ENCODE measurements at regions not wholly inside any gene's neighbourhood (a gene's known extent, or its start where the extent isn't known, plus 50 kb on each side); places are given as distances from the start of the nearest gene placed in this dataset.

- no peak for DNase-seq (ENCODE audit: low read depth)
Measured at GRCh38 chr13:85742355-85742754, 56.9 kb downstream of the SLITRK6 start.

DNA sequence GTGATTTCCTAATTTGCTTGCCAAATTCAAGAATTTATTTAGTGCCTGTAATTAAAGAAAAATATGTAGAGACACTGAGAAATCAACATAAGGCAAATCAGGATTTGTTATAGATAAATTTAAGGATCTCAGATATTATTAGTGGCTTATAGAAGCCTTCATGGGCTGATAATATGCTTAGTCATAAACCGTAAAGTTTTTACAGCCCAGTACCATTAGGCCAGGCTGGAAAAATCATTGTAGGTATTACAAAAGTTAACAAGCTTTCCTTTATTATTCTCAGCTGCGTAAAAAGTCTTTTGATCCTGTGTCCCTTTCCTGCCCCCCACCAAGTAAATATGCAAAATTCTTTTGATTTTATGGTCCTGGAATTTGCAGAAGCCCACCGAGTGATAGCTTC is 58.2 kb downstream of the SLITRK6 start:
- no peak for DNase-seq (ENCODE audit: low read depth)

- no peak for DNase-seq (ENCODE audit: low read depth)
Measured at GRCh38 chr13:85738696-85739320, 60.4 kb downstream of the SLITRK6 start.

DNA sequence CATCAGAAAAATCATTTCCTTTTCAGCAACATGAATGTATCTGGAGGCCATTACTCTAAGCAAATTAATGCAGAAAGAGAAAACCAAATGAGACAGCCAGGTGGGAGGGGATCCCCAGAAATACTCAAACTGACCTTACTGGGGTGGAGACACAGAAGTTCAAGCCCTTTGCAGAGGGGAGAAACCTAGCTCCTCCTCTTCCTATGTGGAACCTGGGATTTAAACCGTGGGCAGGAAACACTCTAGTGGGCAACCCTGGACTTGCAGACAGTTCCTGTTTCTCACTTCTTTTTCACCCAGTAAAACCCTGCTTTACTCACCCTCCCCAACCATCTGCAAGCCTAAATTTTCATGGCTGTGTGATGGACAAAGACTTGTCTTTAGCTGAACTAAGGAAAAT is 61.3 kb downstream of the SLITRK6 start:
- no peak for DNase-seq (ENCODE audit: low read depth)

GRCh38 chr13:85729296-85729695 is 69.9 kb downstream of the SLITRK6 start:
- no peak for DNase-seq (ENCODE audit: low read depth)

- DNase-seq (ENCODE audit: low read depth): no peak
Measured at GRCh38 chr13:85728811-85729210, 70.4 kb downstream of the SLITRK6 start.

DNA sequence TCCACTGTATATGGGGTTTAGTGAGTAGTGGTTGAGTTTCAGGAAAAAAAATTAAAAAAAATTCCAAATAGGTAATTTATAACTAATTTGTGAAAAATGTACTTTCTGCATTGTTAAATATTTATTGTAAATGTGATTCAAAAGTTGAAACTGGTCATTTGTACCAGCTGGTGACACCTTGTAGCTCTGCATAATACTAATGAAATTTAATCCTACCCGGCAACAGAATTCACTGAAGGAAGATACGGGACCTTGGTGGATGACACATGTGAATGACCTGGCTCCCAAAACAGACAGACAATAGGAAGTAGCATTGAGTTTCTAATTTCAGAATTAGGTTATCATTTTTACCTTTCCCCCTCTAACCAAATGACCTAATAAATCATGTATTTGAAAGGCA is 73.8 kb downstream of the SLITRK6 start:
- no peak for DNase-seq (ENCODE audit: low read depth)

DNA sequence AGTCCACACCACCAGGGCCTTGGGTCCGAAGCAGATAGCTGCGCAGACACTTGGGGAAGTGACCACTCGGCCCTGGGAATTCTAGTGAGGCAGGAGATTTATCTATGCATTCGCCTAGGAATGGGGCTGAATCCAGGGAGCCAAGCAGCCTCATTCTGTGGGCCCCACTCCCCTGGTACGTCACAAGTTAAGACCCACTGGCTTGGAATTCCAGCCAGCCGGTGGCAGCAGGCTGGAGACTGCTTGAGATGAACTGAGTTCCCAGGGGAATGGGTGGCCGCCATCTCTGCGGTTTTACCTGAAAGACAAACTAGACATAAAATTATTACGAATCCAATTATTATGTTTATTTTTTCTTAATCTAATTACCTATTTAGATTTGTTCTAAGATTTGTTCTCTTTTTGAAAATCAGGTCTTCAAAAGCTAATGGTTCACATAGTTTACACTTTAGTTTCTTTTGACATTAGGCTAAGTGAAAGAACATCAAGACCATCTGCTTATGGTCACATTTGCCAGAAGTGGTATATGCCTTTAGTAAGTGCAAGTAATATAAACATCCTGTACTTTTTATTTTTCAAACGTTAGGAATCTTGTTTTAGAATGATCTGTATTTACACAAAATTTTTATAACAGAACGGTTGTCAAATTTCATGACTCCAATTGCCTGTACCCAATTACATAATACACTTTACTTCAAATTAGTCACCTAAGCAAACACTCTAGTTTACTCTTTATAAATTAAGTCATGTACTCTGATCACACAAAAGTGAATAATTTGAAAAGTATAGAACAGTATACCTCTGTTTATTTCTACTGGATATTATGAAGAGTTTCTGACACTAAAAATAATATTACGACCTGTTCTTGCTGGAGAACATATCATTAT is 74.4 kb downstream of the SLITRK6 start:
- no peak for DNase-seq (ENCODE audit: low read depth)

GRCh38 chr13:85719749-85720148 is 79.5 kb downstream of the SLITRK6 start:
- DNase-seq (ENCODE audit: low read depth): no peak

DNA sequence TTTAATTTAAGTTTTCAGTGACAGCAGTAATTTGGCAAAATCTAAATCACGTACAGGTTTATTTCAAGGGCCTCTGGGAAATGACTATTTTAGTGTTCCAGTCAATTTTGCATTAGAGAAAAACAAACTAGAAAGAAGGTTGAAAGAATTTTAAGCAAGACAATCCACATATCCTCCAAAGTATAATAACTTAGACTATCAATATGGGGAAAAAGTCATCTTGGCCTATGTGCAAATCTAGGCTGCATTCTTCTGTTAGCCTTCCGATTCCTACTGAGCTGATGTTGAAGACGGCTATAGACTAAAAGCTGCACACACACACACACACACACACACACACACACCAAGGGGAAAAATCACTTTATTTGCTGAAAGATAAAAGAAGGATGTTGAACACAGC is 81.3 kb downstream of the SLITRK6 start:
- DNase-seq (ENCODE audit: low read depth): no peak

- DNase-seq (ENCODE audit: low read depth): no peak
Measured at GRCh38 chr13:85710545-85710944, 88.7 kb downstream of the SLITRK6 start.

DNA sequence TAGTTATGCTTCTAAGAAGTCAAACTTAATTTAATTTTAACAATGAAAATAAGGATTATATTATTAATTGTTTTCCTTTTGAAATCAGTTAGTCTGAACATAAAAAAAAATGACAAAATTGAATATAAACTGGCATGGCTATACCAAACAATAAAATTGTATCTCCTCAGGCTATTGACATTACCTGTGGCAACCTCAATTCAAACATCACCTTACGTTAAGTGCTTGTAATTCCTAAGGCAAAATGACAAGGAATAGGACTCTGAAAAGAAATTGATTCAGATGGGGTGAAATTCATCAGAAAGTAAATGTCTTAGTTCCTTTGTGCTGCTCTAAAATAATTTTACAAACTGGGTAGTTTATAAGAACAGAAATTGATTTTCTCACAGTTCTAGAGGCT is 89.5 kb downstream of the SLITRK6 start:
- no peak for DNase-seq (ENCODE audit: low read depth)

DNA sequence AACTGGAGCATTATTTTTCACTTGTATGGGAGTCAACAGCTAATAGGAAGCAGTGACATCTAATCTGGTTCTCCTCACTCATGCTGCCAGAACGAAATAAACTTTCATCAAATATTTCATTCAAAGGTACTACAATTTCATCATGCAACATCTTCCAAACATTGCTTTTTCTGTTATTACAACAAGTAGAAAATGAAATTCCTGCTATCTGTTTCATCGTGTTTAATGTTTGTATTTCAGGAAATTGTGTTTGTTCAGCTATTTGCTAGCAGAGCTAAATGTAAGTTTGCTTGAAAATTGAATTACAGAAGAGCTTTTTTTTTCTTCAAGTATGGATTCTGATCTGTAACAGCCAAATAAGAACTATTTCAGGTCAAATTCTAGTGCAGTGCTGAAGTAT is 90.1 kb downstream of the SLITRK6 start:
- DNase-seq (ENCODE audit: low read depth): no peak

DNA sequence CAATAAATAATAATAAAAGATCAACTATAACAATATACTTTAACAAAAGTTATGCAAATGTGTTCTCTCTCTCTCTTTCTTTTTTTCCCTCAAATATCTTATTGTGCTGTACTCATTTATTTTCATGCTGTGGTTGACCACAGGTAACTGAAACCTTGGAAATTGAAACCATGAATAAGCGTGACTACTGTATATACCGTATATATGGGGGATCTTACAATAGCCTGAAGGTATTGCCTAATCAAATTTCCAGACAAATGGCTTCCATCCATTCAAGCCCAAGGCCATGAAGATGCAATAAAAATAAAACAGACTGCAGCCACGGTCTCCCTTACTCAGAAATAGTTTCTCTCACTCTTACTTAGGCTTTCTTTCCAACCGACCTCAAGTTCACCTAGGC is 98.3 kb downstream of the SLITRK6 start:
- DNase-seq (ENCODE audit: low read depth): no peak

DNA sequence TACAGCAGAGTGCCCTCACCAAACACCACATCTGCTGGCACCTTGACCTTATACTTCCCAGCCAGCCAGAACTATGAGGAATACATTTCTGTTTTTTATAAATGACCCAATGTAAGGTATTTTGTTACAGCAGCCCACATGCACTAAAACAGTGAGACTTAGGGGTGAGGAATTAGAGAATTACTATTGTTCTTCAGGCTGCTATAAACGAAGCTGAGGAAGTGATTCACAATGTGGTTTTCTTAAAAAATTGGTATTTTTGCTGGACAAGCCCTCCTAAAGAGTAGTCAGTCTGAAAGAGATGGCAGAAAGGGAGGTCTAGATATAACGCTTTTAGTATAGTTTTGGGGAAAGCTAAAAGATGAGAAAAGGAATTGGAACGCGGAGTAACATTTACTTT is 101.0 kb downstream of the SLITRK6 start:
- no peak for DNase-seq (ENCODE audit: low read depth)

DNA sequence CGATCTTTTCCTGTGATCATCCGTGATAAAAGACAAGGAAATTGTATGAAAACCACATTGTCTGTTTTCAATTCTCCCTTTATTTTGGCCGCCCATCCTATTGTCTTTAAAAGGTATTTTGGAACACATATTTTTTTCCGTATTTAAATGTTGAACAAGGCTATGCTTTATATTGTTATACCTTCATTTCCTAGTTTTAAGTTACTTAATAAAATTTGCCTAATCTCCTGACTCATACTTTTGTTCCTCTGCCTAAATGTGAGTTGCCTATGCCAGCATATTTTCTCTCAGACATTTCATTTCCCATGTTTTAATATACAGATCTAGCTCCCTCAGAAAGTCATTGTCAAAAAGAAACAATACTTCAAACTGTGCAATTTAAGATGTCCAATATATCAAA is 104.2 kb downstream of the SLITRK6 start:
- DNase-seq (ENCODE audit: low read depth): no peak

GRCh38 chr13:85693889-85694511 is 105.2 kb downstream of the SLITRK6 start:
- no peak for DNase-seq (ENCODE audit: low read depth)

- DNase-seq (ENCODE audit: low read depth): no peak
Measured at GRCh38 chr13:85690368-85690767, 108.9 kb downstream of the SLITRK6 start.

DNA sequence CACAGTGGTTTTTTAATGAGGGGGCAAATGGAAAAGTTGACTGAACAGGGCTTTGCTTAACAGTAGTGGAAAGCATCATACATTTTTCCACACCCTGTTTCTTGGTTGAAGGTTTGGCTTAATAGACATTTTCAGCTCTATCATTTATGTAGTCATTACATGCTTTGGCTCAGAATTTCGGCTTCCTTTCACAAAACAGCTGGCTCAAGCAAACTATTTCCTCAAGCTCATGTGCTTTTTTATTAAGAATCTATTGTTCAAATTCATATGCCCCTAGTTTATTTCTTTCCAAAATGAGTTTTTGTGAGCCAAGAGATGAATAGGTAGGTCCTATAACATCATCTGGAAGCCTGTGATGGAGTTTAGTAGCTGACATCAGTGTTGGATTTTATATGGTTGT is 113.8 kb downstream of the SLITRK6 start:
- DNase-seq (ENCODE audit: low read depth): no peak

DNA sequence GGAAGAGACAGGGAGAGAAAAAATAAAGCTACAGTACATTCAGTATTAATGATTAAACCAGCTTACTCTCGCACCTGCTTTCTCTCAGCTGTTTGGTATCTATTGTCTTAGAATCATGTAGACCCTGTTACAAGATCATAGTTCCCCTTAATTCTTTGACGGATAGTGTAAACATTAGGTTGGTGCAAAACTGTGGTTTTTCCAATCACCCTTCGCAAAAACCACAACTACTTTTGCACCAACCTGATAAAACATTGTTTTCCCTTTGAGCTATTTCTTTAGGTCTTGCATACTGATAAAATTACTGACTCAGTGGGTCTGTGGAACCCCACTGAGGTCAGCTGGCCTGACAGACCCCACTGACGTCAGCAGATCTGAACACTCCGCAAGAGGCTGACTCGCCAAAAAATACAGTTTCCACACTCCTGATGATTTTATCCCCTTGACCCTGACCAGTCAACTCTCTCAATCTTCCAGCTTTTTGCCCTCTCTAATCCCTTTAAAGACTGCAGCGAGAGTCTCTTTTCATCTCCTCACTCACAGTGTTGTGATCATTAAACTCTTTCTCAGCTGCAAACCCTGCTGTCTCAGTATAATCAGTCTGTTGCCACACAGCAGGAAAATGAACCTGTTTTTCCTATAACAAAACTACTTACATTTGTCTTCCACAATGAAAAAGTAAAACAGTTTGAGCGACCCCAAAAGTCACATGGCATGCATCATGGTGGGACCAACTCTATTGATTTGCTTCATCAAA is 123.9 kb downstream of the SLITRK6 start:
- DNase-seq (ENCODE audit: low read depth): no peak

DNA sequence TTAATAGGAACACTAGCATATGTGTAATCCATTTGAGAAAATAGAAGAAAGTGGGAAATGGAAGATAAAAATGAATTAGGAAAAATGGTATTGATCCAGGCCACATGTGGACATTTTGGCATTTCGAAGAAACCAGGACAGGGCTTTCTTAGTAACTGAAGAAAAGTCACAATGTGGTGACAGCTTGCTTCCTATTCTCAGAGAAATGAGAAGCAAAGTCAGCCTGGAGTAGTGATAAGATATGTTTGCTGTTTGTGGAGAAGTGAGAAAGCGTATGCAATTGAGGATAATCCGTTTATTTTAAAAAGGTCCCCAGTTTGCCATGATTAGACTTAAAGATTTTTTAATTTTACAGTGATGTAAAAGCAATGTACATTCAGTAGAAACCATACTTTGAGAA is 127.9 kb downstream of the SLITRK6 start:
- no peak for DNase-seq (ENCODE audit: low read depth)

DNA sequence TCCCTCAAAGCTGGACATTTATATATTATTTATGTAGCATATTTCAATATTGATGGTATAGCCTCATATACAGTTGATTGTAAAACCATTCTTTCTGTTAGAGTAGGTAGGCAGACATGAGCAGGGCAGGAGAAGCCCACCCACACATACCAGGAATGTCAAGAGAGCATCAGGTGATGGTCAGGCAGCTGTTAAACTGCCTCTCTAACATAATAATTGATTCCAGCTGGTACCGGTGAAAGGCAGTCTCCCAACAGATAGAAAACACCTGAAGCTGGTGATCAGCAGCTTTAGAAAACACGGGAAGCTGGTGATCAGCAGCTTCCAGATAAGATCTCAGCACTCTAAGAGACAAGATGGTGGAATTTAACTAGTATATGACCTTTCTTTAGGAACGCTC is 132.9 kb downstream of the SLITRK6 start:
- DNase-seq (ENCODE audit: low read depth): no peak
